DND-41 (cell line): ENCODE measurements at regions not wholly inside any gene's neighbourhood (a gene's known extent, or its start where the extent isn't known, plus 50 kb on each side); places are given as distances from the start of the nearest gene placed in this dataset.

Experiments
- CTCF ChIP-seq: IDR thresholded peaks from 2 replicates; pipeline ENCODE4 v1.5.1; 2012; ENCODE audit warnings: borderline replicate concordance, low read length, moderate library complexity, mild to moderate bottlenecking; ENCODE audit not compliant: poor library complexity, severe bottlenecking; ENCODE audit errors: extremely low read depth
- EZH2 ChIP-seq: IDR thresholded peaks from 3 replicates; pipeline ENCODE4 v1.6.1; 2012; ENCODE audit warnings: borderline replicate concordance, low read depth, mild to moderate bottlenecking, moderate library complexity, low read length, inconsistent platforms; ENCODE audit not compliant: severe bottlenecking

- TF ChIP-seq CTCF (no peak), EZH2 (no peak)
These were observed 182.5 kb downstream of the TEX29 start for GRCh38 chr13:111502957-111503356.
